ENCODE measurements at regions not wholly inside any gene's neighbourhood (a gene's known extent, or its start where the extent isn't known, plus 50 kb on each side); places are given as distances from the start of the nearest gene placed in this dataset.

- Histone ChIP-seq H3K4me3 (ENCODE audit: low read length in 2 of 2) (no peak overlapping the region), H3K27ac (ENCODE audit: low read length) (no peak overlapping the region), H3K27me3 (ENCODE audit: control insufficient read depth in 1 of 2, insufficient read depth in 2 of 2, low read length in 2 of 2) (no peaks in the 10 kb centered on the region), H3K9ac (ENCODE audit: low read length in 2 of 2) (no peak overlapping the region), H3K4me1 (ENCODE audit: control insufficient read depth, insufficient read depth, low read length) (peaks cover 3% of the 10 kb centered on the region), H3K36me3 (ENCODE audit: control insufficient read depth in 2 of 2, insufficient read depth in 2 of 2, low read length in 2 of 2) (no peaks in the 10 kb centered on the region), H3K9me3 (ENCODE audit: control insufficient read depth in 2 of 2, low read length in 2 of 2) (no peaks in the 10 kb centered on the region)
These were observed 142.4 kb upstream of the ERCC6L2 start for GRCh38 chr9:95732802-95733688.

GRCh38 chr9:95731876-95732275 lies 143.6 kb upstream of the ERCC6L2 start:
- H3K4me3 ChIP-seq (ENCODE audit: low read length in 2 of 2), result no peak overlapping the region
- H3K27me3 ChIP-seq (ENCODE audit: control insufficient read depth in 1 of 2, insufficient read depth in 2 of 2, low read length in 2 of 2), result no peaks in the 10 kb centered on the region
- no peaks in the 10 kb centered on the region for H3K36me3 ChIP-seq (ENCODE audit: control insufficient read depth in 2 of 2, insufficient read depth in 2 of 2, low read length in 2 of 2)
- H3K9ac ChIP-seq (ENCODE audit: low read length in 2 of 2), result no peak overlapping the region
- H3K4me1 ChIP-seq (ENCODE audit: control insufficient read depth, insufficient read depth, low read length), result peaks cover 7% of the 10 kb centered on the region
- no peak overlapping the region for H3K27ac ChIP-seq (ENCODE audit: low read length)
- H3K9me3 ChIP-seq (ENCODE audit: control insufficient read depth in 2 of 2, low read length in 2 of 2), result no peaks in the 10 kb centered on the region

DNA sequence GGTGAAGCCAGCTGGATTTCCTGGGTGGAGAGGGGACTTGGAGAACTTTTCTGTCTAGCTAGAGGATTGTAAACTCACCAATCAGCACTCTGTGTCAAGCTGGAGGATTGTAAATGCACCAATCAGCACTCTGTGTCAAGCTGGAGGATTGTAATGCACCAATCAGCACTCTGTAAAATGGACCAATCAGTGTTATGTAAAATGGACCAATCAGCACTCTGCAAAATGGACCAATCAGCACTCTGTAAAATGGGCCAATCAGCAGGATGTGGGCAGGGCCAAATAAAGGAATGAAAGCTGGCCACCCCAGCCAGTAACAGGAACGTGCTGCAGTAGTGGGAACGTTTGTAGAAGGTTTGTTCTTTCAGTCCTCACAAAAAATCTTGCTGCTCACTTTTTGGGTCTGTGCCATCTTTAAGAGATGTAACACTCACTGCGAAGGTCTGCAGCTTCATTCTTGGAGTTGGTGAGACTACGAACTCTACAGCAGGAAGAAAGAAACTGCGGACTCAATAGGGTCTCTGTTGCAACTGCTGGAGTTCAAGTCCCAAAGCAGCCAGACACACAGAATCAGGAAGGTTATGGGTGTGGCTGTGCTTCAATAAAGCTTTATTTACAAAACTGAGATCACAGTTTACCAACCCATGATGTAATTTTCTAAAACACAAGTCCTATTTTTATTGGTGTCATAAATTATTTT lies 145.7 kb upstream of the ERCC6L2 start:
- no peak overlapping the region for H3K27ac ChIP-seq (ENCODE audit: low read length)
- no peak overlapping the region for H3K9ac ChIP-seq (ENCODE audit: low read length in 2 of 2)
- peaks cover 7% of the 10 kb centered on the region for H3K4me1 ChIP-seq (ENCODE audit: control insufficient read depth, insufficient read depth, low read length)
- no peaks in the 10 kb centered on the region for H3K27me3 ChIP-seq (ENCODE audit: control insufficient read depth in 1 of 2, insufficient read depth in 2 of 2, low read length in 2 of 2)
- no peak overlapping the region for H3K4me3 ChIP-seq (ENCODE audit: low read length in 2 of 2)
- H3K9me3 ChIP-seq (ENCODE audit: control insufficient read depth in 2 of 2, low read length in 2 of 2), result no peaks in the 10 kb centered on the region
- no peaks in the 10 kb centered on the region for H3K36me3 ChIP-seq (ENCODE audit: control insufficient read depth in 2 of 2, insufficient read depth in 2 of 2, low read length in 2 of 2)

- no peaks in the 10 kb centered on the region for H3K36me3 ChIP-seq (ENCODE audit: control insufficient read depth in 2 of 2, insufficient read depth in 2 of 2, low read length in 2 of 2)
- H3K4me3 ChIP-seq (ENCODE audit: low read length in 2 of 2), result no peak overlapping the region
- no peaks in the 10 kb centered on the region for H3K27me3 ChIP-seq (ENCODE audit: control insufficient read depth in 1 of 2, insufficient read depth in 2 of 2, low read length in 2 of 2)
- no peak overlapping the region for H3K9ac ChIP-seq (ENCODE audit: low read length in 2 of 2)
- peaks cover 4% of the 10 kb centered on the region for H3K4me1 ChIP-seq (ENCODE audit: control insufficient read depth, insufficient read depth, low read length)
- H3K27ac ChIP-seq (ENCODE audit: low read length), result no peak overlapping the region
- H3K9me3 ChIP-seq (ENCODE audit: control insufficient read depth in 2 of 2, low read length in 2 of 2), result no peaks in the 10 kb centered on the region
These were observed 146.4 kb upstream of the ERCC6L2 start for GRCh38 chr9:95729046-95729445.

- H3K36me3 ChIP-seq (ENCODE audit: control insufficient read depth in 2 of 2, insufficient read depth in 2 of 2, low read length in 2 of 2), result no peaks in the 10 kb centered on the region
- peaks cover 4% of the 10 kb centered on the region for H3K4me1 ChIP-seq (ENCODE audit: control insufficient read depth, insufficient read depth, low read length)
- no peaks in the 10 kb centered on the region for H3K27me3 ChIP-seq (ENCODE audit: control insufficient read depth in 1 of 2, insufficient read depth in 2 of 2, low read length in 2 of 2)
- no peak overlapping the region for H3K9ac ChIP-seq (ENCODE audit: low read length in 2 of 2)
- H3K9me3 ChIP-seq (ENCODE audit: control insufficient read depth in 2 of 2, low read length in 2 of 2), result no peaks in the 10 kb centered on the region
- no peak overlapping the region for H3K27ac ChIP-seq (ENCODE audit: low read length)
- H3K4me3 ChIP-seq (ENCODE audit: low read length in 2 of 2), result no peak overlapping the region
These were observed 147.5 kb upstream of the ERCC6L2 start for GRCh38 chr9:95727947-95728520.

DNA sequence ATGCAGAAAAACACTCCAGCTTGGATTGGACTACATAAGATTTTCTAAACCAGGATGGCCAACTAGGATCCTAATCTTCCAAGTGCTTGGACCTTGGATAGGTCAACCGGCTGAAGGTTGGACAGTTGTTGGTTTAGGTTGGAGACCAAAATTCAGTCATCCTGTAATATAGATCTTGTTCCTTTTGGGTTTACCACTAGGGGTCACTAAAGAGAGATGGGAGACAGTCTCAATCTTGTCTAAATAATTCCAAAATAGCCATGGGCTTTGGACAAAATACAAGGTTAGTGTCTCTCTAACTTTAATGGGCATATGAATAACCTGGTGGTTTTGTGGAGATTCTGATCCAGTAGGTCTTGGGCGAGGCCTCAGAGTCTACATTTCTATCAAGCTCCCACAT lies 148.7 kb upstream of the ERCC6L2 start:
- Histone ChIP-seq H3K4me1 (ENCODE audit: control insufficient read depth, insufficient read depth, low read length) (peaks cover 4% of the 10 kb centered on the region), H3K36me3 (ENCODE audit: control insufficient read depth in 2 of 2, insufficient read depth in 2 of 2, low read length in 2 of 2) (no peaks in the 10 kb centered on the region), H3K9ac (ENCODE audit: low read length in 2 of 2) (no peak overlapping the region), H3K4me3 (ENCODE audit: low read length in 2 of 2) (no peak overlapping the region), H3K9me3 (ENCODE audit: control insufficient read depth in 2 of 2, low read length in 2 of 2) (no peaks in the 10 kb centered on the region), H3K27ac (ENCODE audit: low read length) (no peak overlapping the region), H3K27me3 (ENCODE audit: control insufficient read depth in 1 of 2, insufficient read depth in 2 of 2, low read length in 2 of 2) (no peaks in the 10 kb centered on the region)

GRCh38 chr9:95725045-95725444 lies 150.4 kb upstream of the ERCC6L2 start:
- no peak overlapping the region for H3K9ac ChIP-seq (ENCODE audit: low read length in 2 of 2)
- no peaks in the 10 kb centered on the region for H3K9me3 ChIP-seq (ENCODE audit: control insufficient read depth in 2 of 2, low read length in 2 of 2)
- H3K36me3 ChIP-seq (ENCODE audit: control insufficient read depth in 2 of 2, insufficient read depth in 2 of 2, low read length in 2 of 2), result no peaks in the 10 kb centered on the region
- no peak overlapping the region for H3K27ac ChIP-seq (ENCODE audit: low read length)
- H3K4me3 ChIP-seq (ENCODE audit: low read length in 2 of 2), result no peak overlapping the region
- H3K4me1 ChIP-seq (ENCODE audit: control insufficient read depth, insufficient read depth, low read length), result peaks cover 4% of the 10 kb centered on the region
- H3K27me3 ChIP-seq (ENCODE audit: control insufficient read depth in 1 of 2, insufficient read depth in 2 of 2, low read length in 2 of 2), result no peaks in the 10 kb centered on the region

DNA sequence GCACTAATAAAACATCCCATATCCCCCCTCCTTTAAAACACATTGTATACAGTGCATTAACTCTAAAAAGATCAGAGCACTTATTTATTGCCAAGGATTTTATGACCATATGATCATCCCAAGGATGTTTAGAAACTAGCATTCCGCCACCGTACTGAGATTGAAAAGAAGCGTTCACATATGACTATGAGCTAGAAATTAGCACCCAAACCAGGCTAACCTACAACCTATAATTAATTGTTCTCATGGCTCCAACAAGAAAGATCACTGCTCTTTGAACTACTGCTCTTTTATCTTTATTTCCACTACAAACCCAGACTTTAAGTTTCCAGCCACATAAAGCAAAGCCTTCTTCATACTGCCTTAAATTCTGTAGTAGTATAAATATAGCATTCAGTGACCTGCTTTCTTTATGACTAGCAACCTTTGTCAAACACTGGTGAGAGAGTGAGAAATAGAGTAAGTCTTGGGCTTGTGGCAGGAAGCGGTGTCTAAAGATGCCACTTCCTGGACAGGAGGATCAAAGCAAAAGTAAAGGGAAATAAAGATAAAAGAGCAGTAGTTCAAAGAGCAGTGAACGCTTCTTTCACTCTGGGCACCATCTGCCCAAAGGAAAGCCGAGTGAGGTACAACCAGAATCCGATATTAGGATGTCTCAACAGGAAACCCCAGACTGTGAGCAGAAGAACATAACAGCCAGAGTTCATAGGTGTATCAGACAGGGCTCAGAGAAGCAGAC lies 151.1 kb upstream of the ERCC6L2 start:
- no peaks in the 10 kb centered on the region for H3K36me3 ChIP-seq (ENCODE audit: control insufficient read depth in 2 of 2, insufficient read depth in 2 of 2, low read length in 2 of 2)
- no peaks in the 10 kb centered on the region for H3K9me3 ChIP-seq (ENCODE audit: control insufficient read depth in 2 of 2, low read length in 2 of 2)
- no peak overlapping the region for H3K27ac ChIP-seq (ENCODE audit: low read length)
- peaks cover 4% of the 10 kb centered on the region for H3K4me1 ChIP-seq (ENCODE audit: control insufficient read depth, insufficient read depth, low read length)
- H3K27me3 ChIP-seq (ENCODE audit: control insufficient read depth in 1 of 2, insufficient read depth in 2 of 2, low read length in 2 of 2), result no peaks in the 10 kb centered on the region
- H3K9ac ChIP-seq (ENCODE audit: low read length in 2 of 2), result no peak overlapping the region
- H3K4me3 ChIP-seq (ENCODE audit: low read length in 2 of 2), result no peak overlapping the region

- no peak overlapping the region for H3K9ac ChIP-seq (ENCODE audit: low read length in 2 of 2)
- H3K9me3 ChIP-seq (ENCODE audit: control insufficient read depth in 2 of 2, low read length in 2 of 2), result no peaks in the 10 kb centered on the region
- H3K27ac ChIP-seq (ENCODE audit: low read length), result no peak overlapping the region
These were observed 153.3 kb upstream of the ERCC6L2 start for GRCh38 chr9:95722141-95722540.

GRCh38 chr9:95721061-95721531 lies 154.4 kb upstream of the ERCC6L2 start:
- Histone ChIP-seq H3K27me3 (ENCODE audit: control insufficient read depth in 1 of 2, insufficient read depth in 2 of 2, low read length in 2 of 2) (no peaks in the 10 kb centered on the region), H3K27ac (ENCODE audit: low read length) (no peak overlapping the region), H3K4me1 (ENCODE audit: control insufficient read depth, insufficient read depth, low read length) (no peaks in the 10 kb centered on the region), H3K9ac (ENCODE audit: low read length in 2 of 2) (no peak overlapping the region), H3K36me3 (ENCODE audit: control insufficient read depth in 2 of 2, insufficient read depth in 2 of 2, low read length in 2 of 2) (no peaks in the 10 kb centered on the region), H3K9me3 (ENCODE audit: control insufficient read depth in 2 of 2, low read length in 2 of 2) (no peaks in the 10 kb centered on the region), H3K4me3 (ENCODE audit: low read length in 2 of 2) (no peak overlapping the region)

More at GRCh38 chr9:95722141-95722540, 153.3 kb upstream of the ERCC6L2 start:
- Histone ChIP-seq H3K4me3 (ENCODE audit: low read length in 2 of 2) (no peak overlapping the region), H3K27me3 (ENCODE audit: control insufficient read depth in 1 of 2, insufficient read depth in 2 of 2, low read length in 2 of 2) (no peaks in the 10 kb centered on the region), H3K36me3 (ENCODE audit: control insufficient read depth in 2 of 2, insufficient read depth in 2 of 2, low read length in 2 of 2) (no peaks in the 10 kb centered on the region), H3K4me1 (ENCODE audit: control insufficient read depth, insufficient read depth, low read length) (peaks cover 3% of the 10 kb centered on the region)

Measured in stomach smooth muscle (tissue), 2 donors.